ENCODE measurements at regions not wholly inside any gene's neighbourhood (a gene's known extent, or its start where the extent isn't known, plus 50 kb on each side); places are given as distances from the start of the nearest gene placed in this dataset.

DNA sequence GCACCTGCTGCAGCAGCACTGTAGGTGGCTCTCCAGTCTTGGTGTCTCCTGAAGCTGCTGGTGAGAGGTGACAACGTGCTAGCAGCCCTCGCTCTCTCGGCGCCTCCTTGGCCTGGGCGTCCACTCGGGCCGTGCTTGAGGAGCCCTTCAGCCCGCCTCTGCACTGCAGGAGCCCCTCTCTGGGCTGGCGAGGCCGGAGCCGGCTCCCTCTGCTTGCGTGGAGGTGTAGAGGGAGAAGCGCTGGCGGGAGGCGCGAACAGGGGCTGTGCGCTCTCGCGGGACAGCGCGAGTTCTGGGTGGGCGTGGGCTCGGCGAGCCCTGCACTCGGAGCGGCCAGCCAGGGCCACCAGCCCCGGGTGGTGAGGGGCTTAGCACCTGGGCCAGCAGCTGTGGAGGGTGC lies 62.2 kb upstream of the CNOT6 start:
- no peak for TF ChIP-seq CTCF (IDR thresholded peaks at IDR 0.05; ENCODE audit: insufficient read depth, low read length)
- DNase-seq (ENCODE audit: low read depth), result no peak
- no peak overlapping the region for H3K4me3 ChIP-seq (ENCODE audit: low read depth, low read length)

GRCh38 chr5:180433032-180433422 lies 61.2 kb upstream of the CNOT6 start:
- no peak overlapping the region for H3K4me3 ChIP-seq (ENCODE audit: low read depth, low read length)
- no peak for TF ChIP-seq CTCF (IDR thresholded peaks at IDR 0.05; ENCODE audit: insufficient read depth, low read length)
- DNase-seq (ENCODE audit: low read depth), result no peak

GRCh38 chr5:180435594-180435993 lies 58.6 kb upstream of the CNOT6 start:
- no peak for TF ChIP-seq CTCF (IDR thresholded peaks at IDR 0.05; ENCODE audit: insufficient read depth, low read length)
- DNase-seq (ENCODE audit: low read depth), result no peak
- H3K4me3 ChIP-seq (ENCODE audit: low read depth, low read length), result no peak overlapping the region

DNA sequence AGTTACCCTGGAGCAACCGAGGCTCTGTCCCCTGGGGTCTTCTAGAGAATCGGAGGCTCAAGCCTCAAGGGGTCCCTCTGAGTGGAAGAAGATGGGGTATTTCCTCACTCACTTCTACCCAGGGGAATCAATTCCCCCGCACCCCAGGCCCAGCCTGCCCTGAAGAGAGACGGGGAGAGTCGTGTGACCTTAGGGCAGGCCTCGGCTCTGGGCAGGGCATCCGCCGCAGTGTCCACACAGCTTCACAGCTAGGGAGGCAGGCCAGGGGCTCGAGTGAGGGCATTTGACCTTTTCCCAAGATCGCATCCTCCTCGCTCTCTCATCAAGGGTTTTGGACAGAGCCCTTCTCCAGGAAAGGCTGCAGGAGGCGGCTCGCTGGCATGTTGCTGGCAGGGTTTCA lies 57.9 kb upstream of the CNOT6 start:
- TF ChIP-seq CTCF (IDR thresholded peaks at IDR 0.05; ENCODE audit: insufficient read depth, low read length), result no peak
- DNase-seq (ENCODE audit: low read depth), result no peak
- no peak overlapping the region for H3K4me3 ChIP-seq (ENCODE audit: low read depth, low read length)

- no peak for DNase-seq (ENCODE audit: low read depth)
- no peak for TF ChIP-seq CTCF (IDR thresholded peaks at IDR 0.05; ENCODE audit: insufficient read depth, low read length)
- H3K4me3 ChIP-seq (ENCODE audit: low read depth, low read length), result no peak overlapping the region
These were observed 57.2 kb upstream of the CNOT6 start for GRCh38 chr5:180436936-180437335.

- no peak for DNase-seq (ENCODE audit: low read depth)
- no peak overlapping the region for H3K4me3 ChIP-seq (ENCODE audit: low read depth, low read length)
- TF ChIP-seq CTCF (IDR thresholded peaks at IDR 0.05; ENCODE audit: insufficient read depth, low read length), result no peak
These were observed 56.8 kb upstream of the CNOT6 start for GRCh38 chr5:180437336-180437735.

Measured in fibroblast of the aortic adventitia (primary cell).